ENCODE measurements at regions not wholly inside any gene's neighbourhood (a gene's known extent, or its start where the extent isn't known, plus 50 kb on each side); places are given as distances from the start of the nearest gene placed in this dataset.

DNA sequence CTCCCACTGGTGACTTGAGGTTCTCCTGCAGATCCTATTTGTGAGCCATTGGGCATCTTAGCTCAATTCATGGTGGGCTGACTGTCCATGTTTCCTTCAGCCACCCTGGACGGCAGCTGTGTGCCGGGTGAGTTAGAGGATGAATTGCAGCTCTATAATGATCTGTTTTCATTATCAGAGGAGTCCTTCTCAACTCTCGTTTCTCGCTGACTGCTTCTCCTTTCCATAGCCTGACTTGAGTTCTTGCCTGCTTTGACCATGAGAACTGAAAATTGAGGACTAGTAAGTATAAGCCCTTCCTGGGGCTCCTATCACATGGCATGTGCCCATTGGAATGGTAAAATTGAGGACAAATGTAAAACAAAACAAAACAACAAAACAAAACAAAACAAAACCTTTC is 121.8 kb downstream of the CDC42EP3 start:
- no peak overlapping the region for H3K4me3 Mint-ChIP-seq
- POLR2A ChIA-PET: no interaction called here

DNA sequence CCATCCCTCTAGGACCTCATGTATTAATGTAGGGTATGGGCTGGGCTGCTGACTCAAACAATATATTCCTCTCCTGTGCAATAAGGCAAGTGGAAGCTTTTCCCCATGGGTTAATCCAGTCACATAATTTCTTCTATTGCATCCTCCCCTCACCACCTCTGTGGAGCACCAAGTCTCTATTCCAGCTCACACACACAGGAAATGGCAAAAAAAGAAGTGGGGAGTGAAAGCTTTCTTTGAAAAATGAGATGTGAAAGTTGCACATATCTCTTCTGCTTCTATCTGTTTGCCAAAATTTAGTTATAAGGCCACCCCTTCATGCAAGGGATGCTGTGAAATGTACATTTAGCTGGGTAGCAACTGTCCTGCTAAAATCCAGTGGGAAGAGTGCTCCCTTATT is 121.3 kb downstream of the CDC42EP3 start:
- CTCF ChIA-PET: no interaction called here
- ATAC-seq (no peak), DNase-seq (ENCODE audit: low spot score) (no peak)
- Mint-ChIP-seq H3K4me3 (no peak overlapping the region), H3K36me3 (no peaks in the 10 kb centered on the region; the same call in 1 of the 2 replicates), H3K27ac (no peak overlapping the region), H3K4me1 (peaks cover 3% of the 10 kb centered on the region; the same call in 1 of the 2 replicates), H3K27me3 (ENCODE audit: low read depth) (no peaks in the 10 kb centered on the region; the same call in 1 of the 2 replicates), H3K9me3 (peaks cover 7% of the 10 kb centered on the region)
- TF ChIP-seq, protein P1, sequence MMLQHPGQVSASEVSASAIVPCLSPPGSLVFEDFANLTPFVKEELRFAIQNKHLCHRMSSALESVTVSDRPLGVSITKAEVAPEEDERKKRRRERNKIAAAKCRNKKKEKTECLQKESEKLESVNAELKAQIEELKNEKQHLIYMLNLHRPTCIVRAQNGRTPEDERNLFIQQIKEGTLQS (CRISPR knock-in tag; conservative IDR thresholded peaks at IDR 0.05): no peak
- TF ChIP-seq, protein P2, sequence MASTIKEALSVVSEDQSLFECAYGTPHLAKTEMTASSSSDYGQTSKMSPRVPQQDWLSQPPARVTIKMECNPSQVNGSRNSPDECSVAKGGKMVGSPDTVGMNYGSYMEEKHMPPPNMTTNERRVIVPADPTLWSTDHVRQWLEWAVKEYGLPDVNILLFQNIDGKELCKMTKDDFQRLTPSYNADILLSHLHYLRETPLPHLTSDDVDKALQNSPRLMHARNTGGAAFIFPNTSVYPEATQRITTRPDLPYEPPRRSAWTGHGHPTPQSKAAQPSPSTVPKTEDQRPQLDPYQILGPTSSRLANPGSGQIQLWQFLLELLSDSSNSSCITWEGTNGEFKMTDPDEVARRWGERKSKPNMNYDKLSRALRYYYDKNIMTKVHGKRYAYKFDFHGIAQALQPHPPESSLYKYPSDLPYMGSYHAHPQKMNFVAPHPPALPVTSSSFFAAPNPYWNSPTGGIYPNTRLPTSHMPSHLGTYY (CRISPR knock-in tag; IDR thresholded peaks at IDR 0.05): no peak
- TF ChIP-seq TCF7 (CRISPR knock-in tag; IDR thresholded peaks at IDR 0.05; ENCODE audit: low read depth) (no peak), ZBTB21 (CRISPR knock-in tag; IDR thresholded peaks at IDR 0.05; ENCODE audit: borderline replicate concordance) (no peak)
- POLR2A ChIA-PET: no interaction called here

More for the DNA sequence above, 121.8 kb downstream of the CDC42EP3 start:
- Mint-ChIP-seq H3K36me3 (no peaks in the 10 kb centered on the region; the same call in 1 of the 2 replicates), H3K9me3 (peaks cover 7% of the 10 kb centered on the region), H3K4me1 (peaks cover 5% of the 10 kb centered on the region; the same call in 1 of the 2 replicates), H3K27ac (no peak overlapping the region), H3K27me3 (ENCODE audit: low read depth) (no peaks in the 10 kb centered on the region; the same call in 1 of the 2 replicates)
- TF ChIP-seq, protein P3, sequence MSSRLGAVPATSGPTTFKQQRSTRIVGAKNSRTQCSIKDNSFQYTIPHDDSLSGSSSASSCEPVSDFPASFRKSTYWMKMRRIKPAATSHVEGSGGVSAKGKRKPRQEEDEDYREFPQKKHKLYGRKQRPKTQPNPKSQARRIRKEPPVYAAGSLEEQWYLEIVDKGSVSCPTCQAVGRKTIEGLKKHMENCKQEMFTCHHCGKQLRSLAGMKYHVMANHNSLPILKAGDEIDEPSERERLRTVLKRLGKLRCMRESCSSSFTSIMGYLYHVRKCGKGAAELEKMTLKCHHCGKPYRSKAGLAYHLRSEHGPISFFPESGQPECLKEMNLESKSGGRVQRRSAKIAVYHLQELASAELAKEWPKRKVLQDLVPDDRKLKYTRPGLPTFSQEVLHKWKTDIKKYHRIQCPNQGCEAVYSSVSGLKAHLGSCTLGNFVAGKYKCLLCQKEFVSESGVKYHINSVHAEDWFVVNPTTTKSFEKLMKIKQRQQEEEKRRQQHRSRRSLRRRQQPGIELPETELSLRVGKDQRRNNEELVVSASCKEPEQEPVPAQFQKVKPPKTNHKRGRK (CRISPR knock-in tag; IDR thresholded peaks at IDR 0.05; ENCODE audit: borderline replicate concordance): no peak
- TF ChIP-seq, protein P4, sequence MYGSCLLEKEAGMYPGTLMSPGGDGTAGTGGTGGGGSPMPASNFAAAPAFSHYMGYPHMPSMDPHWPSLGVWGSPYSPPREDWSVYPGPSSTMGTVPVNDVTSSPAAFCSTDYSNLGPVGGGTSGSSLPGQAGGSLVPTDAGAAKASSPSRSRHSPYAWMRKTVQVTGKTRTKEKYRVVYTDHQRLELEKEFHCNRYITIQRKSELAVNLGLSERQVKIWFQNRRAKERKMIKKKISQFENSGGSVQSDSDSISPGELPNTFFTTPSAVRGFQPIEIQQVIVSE (CRISPR knock-in tag; IDR thresholded peaks at IDR 0.05; ENCODE audit: borderline replicate concordance): no peak
- TF ChIP-seq ZNF138 (CRISPR knock-in tag; conservative IDR thresholded peaks at IDR 0.05): no peak
- no peak for TF ChIP-seq KAT7 (CRISPR knock-in tag; IDR thresholded peaks at IDR 0.05; ENCODE audit: borderline replicate concordance)
- TF ChIP-seq, protein P5, sequence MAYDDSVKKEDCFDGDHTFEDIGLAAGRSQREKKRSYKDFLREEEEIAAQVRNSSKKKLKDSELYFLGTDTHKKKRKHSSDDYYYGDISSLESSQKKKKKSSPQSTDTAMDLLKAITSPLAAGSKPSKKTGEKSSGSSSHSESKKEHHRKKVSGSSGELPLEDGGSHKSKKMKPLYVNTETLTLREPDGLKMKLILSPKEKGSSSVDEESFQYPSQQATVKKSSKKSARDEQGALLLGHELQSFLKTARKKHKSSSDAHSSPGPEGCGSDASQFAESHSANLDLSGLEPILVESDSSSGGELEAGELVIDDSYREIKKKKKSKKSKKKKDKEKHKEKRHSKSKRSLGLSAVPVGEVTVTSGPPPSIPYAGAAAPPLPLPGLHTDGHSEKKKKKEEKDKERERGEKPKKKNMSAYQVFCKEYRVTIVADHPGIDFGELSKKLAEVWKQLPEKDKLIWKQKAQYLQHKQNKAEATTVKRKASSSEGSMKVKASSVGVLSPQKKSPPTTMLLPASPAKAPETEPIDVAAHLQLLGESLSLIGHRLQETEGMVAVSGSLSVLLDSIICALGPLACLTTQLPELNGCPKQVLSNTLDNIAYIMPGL (CRISPR knock-in tag; IDR thresholded peaks at IDR 0.05): no peak
- no peak for TF ChIP-seq PRRX2 (CRISPR knock-in tag; IDR thresholded peaks at IDR 0.05)
- TF ChIP-seq, protein P6, sequence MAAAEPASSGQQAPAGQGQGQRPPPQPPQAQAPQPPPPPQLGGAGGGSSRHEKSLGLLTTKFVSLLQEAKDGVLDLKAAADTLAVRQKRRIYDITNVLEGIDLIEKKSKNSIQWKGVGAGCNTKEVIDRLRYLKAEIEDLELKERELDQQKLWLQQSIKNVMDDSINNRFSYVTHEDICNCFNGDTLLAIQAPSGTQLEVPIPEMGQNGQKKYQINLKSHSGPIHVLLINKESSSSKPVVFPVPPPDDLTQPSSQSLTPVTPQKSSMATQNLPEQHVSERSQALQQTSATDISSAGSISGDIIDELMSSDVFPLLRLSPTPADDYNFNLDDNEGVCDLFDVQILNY (CRISPR knock-in tag; IDR thresholded peaks at IDR 0.05): no peak
- DNase-seq (ENCODE audit: low spot score) (no peak), ATAC-seq (no peak)
- CTCF ChIA-PET: no interaction called here

DNA sequence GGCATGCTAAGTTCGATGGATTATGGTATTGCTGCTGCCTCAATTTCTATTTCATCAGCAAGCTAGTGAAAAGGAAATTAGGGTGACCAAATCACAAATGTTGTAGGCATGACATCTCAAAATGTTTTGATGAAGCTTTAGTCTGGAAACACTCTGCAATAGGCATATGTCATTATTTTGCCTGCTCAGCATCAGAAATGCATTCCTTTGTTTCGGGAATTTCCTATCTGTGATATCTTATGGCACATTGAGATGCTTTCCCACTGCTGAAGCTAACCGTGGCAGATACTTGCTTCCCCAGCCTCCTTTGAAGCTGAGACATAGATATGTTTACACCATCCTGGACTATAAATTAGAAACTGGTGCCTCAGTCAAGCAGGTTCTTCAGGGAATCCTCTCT is 119.7 kb downstream of the CDC42EP3 start:
- ATAC-seq (no peak), DNase-seq (ENCODE audit: low spot score) (no peak)
- ChIA-PET CTCF (no interaction called here), POLR2A (no interaction called here)
- no peaks in the 10 kb centered on the region; the same call in 1 of the 2 replicates for H3K36me3 Mint-ChIP-seq
- peaks cover 7% of the 10 kb centered on the region for H3K9me3 Mint-ChIP-seq
- no peak overlapping the region for H3K27ac Mint-ChIP-seq
- peaks cover 3% of the 10 kb centered on the region; the same call in 1 of the 2 replicates for H3K4me1 Mint-ChIP-seq
- no peaks in the 10 kb centered on the region; the same call in 1 of the 2 replicates for H3K27me3 Mint-ChIP-seq (ENCODE audit: low read depth)
- TF ChIP-seq GTF2I (CRISPR knock-in tag; conservative IDR thresholded peaks at IDR 0.05): no peak
- TF ChIP-seq FOXJ3 (CRISPR knock-in tag; IDR thresholded peaks at IDR 0.05; ENCODE audit: borderline replicate concordance): no peak
- TF ChIP-seq TEAD4 (CRISPR knock-in tag; IDR thresholded peaks at IDR 0.05): no peak
- H3K4me3 Mint-ChIP-seq: no peak overlapping the region

Data from WTC11 (cell line).